Keratinocyte (primary cell): ENCODE measurements at regions not wholly inside any gene's neighbourhood (a gene's known extent, or its start where the extent isn't known, plus 50 kb on each side); places are given as distances from the start of the nearest gene placed in this dataset.

Experiments used
- DNase-seq: peaks from one replicate; pipeline ENCODE4 v3.0.0-alpha.2; 2011; ENCODE audit warnings: low read depth, missing footprints, low spot score
- FAIRE-seq: peaks from 2 replicates; lab custom pipeline; 2011; peaks lifted over from hg19 to GRCh38; lab: Jason Lieb, UNC
- H2AFZ ChIP-seq: 2 replicates; pipeline ENCODE4 v1.6.0; 2012; ENCODE audit warnings: low read length, control low read depth, inconsistent platforms; ENCODE audit not compliant: control insufficient read depth
- H3K27ac ChIP-seq: 2 replicates; pipeline ENCODE4 v1.5.1; 2011; ENCODE audit warnings: low read length; ENCODE audit not compliant: control insufficient read depth, insufficient read depth
- H3K27me3 ChIP-seq: 3 replicates; pipeline ENCODE4 v1.6.0; 2011; ENCODE audit warnings: low read length; ENCODE audit not compliant: control insufficient read depth, insufficient read depth; ENCODE audit errors: extremely low read depth
- H3K36me3 ChIP-seq, 2 experiments: 2 replicates in 1 of 2; 3 replicates in 1 of 2; pipeline ENCODE4 v1.5.1; 2011; ENCODE audit warnings: low read length in 2 of 2, mild to moderate bottlenecking in 1 of 2; ENCODE audit not compliant: control insufficient read depth in 2 of 2, insufficient read depth in 2 of 2; ENCODE audit errors: extremely low read depth in 1 of 2
- H3K4me1 ChIP-seq: 3 replicates; pipeline ENCODE4 v1.5.1; 2011; ENCODE audit warnings: low read length; ENCODE audit not compliant: control insufficient read depth, insufficient read depth; ENCODE audit errors: extremely low read depth
- H3K4me2 ChIP-seq: 3 replicates; pipeline ENCODE4 v1.6.0; 2011; ENCODE audit warnings: low read depth, low read length; ENCODE audit not compliant: control insufficient read depth, insufficient read depth; ENCODE audit errors: extremely low read depth
- H3K4me3 ChIP-seq, 3 experiments: fragments of 200-600 bp in 1 of 3; sonication (generic) in 1 of 3; 2 replicates in 2 of 3; 3 replicates in 1 of 3; pipeline ENCODE4 v1.5.1; 2011 to 2016; ENCODE audit warnings: low read length in 3 of 3, mild to moderate bottlenecking in 3 of 3, control low read depth in 2 of 3, inconsistent platforms in 1 of 3, low read depth in 1 of 3, mixed read lengths in 1 of 3, mixed run types in 1 of 3, moderate library complexity in 1 of 3; ENCODE audit not compliant: control insufficient read depth in 2 of 3, insufficient read depth in 2 of 3; ENCODE audit errors: extremely low read depth in 1 of 3
- H3K79me2 ChIP-seq: 2 replicates; pipeline ENCODE4 v1.6.0; 2012; ENCODE audit warnings: low read length; ENCODE audit not compliant: control insufficient read depth, insufficient read depth
- H3K9ac ChIP-seq: 3 replicates; pipeline ENCODE4 v1.6.0; 2011; ENCODE audit warnings: low read length; ENCODE audit not compliant: control insufficient read depth, insufficient read depth; ENCODE audit errors: extremely low read depth
- H3K9me1 ChIP-seq: 3 replicates; pipeline ENCODE4 v1.6.0; 2011; ENCODE audit warnings: low read length; ENCODE audit not compliant: control insufficient read depth, insufficient read depth; ENCODE audit errors: extremely low read depth
- H3K9me3 ChIP-seq: 2 replicates; pipeline ENCODE4 v1.5.1; 2012; ENCODE audit warnings: low read depth, low read length; ENCODE audit not compliant: control insufficient read depth
- H4K20me1 ChIP-seq: 3 replicates; pipeline ENCODE4 v1.6.0; 2011; ENCODE audit warnings: low read length; ENCODE audit not compliant: control insufficient read depth, insufficient read depth; ENCODE audit errors: extremely low read depth
- EZH2 ChIP-seq: IDR thresholded peaks from one replicate; pipeline ENCODE4 v1.6.1; 2012; ENCODE audit warnings: inconsistent platforms, mild to moderate bottlenecking, low read length, moderate library complexity
- dilution Hi-C: fragments of 300-500 bp; cut with MboI; formaldehyde crosslinking; loops from one replicate; pipeline ENCODE4 v1.7.0; 2020; ENCODE audit warnings: low sequenced_read_pairs; ENCODE audit not compliant: extremely low pct_ligation_motif_present
- TF ChIP-seq, protein P1 (sequence below), 3 experiments: IDR thresholded peaks in 1 of 3; conservative IDR thresholded peaks in 1 of 3; optimal IDR thresholded peaks in 1 of 3; 2 replicates in 2 of 3; 3 replicates in 1 of 3; pipeline versions ENCODE3 to v1.5.1; 2011; ENCODE audit warnings: low read length in 3 of 3, mild to moderate bottlenecking in 3 of 3, moderate library complexity in 2 of 3, control low read depth in 1 of 3, inconsistent platforms in 1 of 3; ENCODE audit not compliant: insufficient read depth in 2 of 3; ENCODE audit errors: extremely low read depth in 1 of 3

DNA sequence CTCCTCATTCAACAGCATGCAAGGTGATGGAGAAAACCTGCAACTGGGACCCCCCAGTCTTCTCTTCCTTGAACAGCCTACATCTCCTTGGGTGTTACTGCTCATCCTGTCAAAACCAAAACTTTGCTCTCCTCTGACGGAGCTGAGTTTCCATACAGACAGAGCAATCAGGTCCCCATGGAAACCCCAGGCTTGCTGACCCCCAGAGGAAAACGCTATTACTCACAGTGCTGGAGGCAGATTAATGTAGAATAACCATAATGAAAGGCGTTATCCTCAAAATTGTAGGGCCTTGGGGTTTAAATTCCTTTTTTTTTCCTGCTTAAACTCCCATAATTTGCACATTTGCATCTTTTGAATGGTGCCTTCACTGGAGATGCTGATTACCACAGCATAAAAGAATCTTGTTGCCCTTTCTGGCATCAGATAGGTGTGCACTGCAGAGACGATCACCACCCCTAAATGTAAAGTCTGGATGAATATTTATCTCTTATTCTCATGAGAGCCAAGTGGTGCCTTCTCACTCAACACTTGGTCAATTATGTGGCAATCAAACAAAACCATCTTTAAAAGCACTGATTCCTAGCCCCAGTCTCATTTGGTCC is 126.3 kb downstream of the MSX2 start:
- DNase-seq (no peak), FAIRE-seq (no peak)
- Histone ChIP-seq H3K27me3 (no peaks in the 10 kb centered on the region), H3K4me3 (no peak overlapping the region), H2AFZ (no peak overlapping the region), H3K9ac (no peak overlapping the region), H3K27ac (no peak overlapping the region), H3K36me3 (no peaks in the 10 kb centered on the region), H4K20me1 (no peaks in the 10 kb centered on the region), H3K4me1 (no peaks in the 10 kb centered on the region), H3K79me2 (no peaks in the 10 kb centered on the region), H3K9me1 (no peaks in the 10 kb centered on the region), H3K4me2 (no peak overlapping the region), H3K9me3 (no peaks in the 10 kb centered on the region)
- no peak for TF ChIP-seq EZH2
- TF ChIP-seq, protein P1, sequence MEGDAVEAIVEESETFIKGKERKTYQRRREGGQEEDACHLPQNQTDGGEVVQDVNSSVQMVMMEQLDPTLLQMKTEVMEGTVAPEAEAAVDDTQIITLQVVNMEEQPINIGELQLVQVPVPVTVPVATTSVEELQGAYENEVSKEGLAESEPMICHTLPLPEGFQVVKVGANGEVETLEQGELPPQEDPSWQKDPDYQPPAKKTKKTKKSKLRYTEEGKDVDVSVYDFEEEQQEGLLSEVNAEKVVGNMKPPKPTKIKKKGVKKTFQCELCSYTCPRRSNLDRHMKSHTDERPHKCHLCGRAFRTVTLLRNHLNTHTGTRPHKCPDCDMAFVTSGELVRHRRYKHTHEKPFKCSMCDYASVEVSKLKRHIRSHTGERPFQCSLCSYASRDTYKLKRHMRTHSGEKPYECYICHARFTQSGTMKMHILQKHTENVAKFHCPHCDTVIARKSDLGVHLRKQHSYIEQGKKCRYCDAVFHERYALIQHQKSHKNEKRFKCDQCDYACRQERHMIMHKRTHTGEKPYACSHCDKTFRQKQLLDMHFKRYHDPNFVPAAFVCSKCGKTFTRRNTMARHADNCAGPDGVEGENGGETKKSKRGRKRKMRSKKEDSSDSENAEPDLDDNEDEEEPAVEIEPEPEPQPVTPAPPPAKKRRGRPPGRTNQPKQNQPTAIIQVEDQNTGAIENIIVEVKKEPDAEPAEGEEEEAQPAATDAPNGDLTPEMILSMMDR (optimal IDR thresholded peaks at IDR 0.05 in 1 of 3, IDR thresholded peaks at IDR 0.05 in 1 of 3, conservative IDR thresholded peaks at IDR 0.05 in 1 of 3; ENCODE audit: extremely low read depth in 1 of 3, insufficient read depth in 2 of 3, low read length in 3 of 3): no peak
- dilution Hi-C loops: no loop called here

DNA sequence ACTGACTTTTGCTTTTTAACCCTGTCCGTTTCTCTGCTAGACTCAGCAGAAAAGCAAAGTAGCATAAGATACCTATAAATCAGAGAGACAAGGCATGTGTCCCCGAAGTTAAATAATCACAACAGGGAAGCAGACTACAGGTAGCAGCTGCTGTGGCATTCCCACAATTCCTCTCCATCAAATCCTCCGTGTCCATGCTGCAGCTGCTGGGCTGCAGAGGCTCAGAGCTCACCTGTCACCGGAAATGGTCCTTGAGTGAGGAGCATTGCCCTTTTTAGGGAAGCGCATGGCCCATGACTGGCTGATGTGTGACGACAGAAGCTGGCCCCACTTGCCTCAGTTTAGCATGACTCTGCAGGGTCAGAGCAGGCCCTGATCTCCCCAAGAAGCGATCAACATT is 125.0 kb downstream of the MSX2 start:
- dilution Hi-C loops: no loop called here

More for the DNA sequence above, 125.0 kb downstream of the MSX2 start:
- Histone ChIP-seq H3K9ac (no peak overlapping the region), H3K9me3 (no peaks in the 10 kb centered on the region), H2AFZ (no peak overlapping the region), H3K36me3 (no peaks in the 10 kb centered on the region), H3K27ac (no peak overlapping the region), H4K20me1 (no peaks in the 10 kb centered on the region), H3K4me1 (no peaks in the 10 kb centered on the region), H3K4me3 (no peak overlapping the region), H3K9me1 (no peaks in the 10 kb centered on the region), H3K27me3 (no peaks in the 10 kb centered on the region), H3K4me2 (no peak overlapping the region), H3K79me2 (no peaks in the 10 kb centered on the region)
- TF ChIP-seq, protein P1 (optimal IDR thresholded peaks at IDR 0.05 in 1 of 3, IDR thresholded peaks at IDR 0.05 in 1 of 3, conservative IDR thresholded peaks at IDR 0.05 in 1 of 3; ENCODE audit: extremely low read depth in 1 of 3, insufficient read depth in 2 of 3, low read length in 3 of 3): no peak
- TF ChIP-seq EZH2: no peak
- FAIRE-seq (no peak), DNase-seq (no peak)
